SH-SY5Y (cell line): ENCODE measurements at regions not wholly inside any gene's neighbourhood (a gene's known extent, or its start where the extent isn't known, plus 50 kb on each side); places are given as distances from the start of the nearest gene placed in this dataset.

Experiments
- GATA2 ChIP-seq: IDR thresholded peaks from 2 replicates; pipeline ENCODE4 v1.6.1; 2011; ENCODE audit warnings: mild to moderate bottlenecking, low read depth, low read length
- GATA3 ChIP-seq: IDR thresholded peaks from 2 replicates; pipeline ENCODE4 v1.6.1; 2011; ENCODE audit warnings: low read depth, mild to moderate bottlenecking, low read length, moderate library complexity

- TF ChIP-seq GATA2 (no peak), GATA3 (no peak)
These were observed 63.7 kb upstream of the MMADHC start for GRCh38 chr2:149651229-149651628.
